Neural progenitor cell (in vitro differentiated cells): ENCODE measurements at regions not wholly inside any gene's neighbourhood (a gene's known extent, or its start where the extent isn't known, plus 50 kb on each side); places are given as distances from the start of the nearest gene placed in this dataset.
A peak's percentile ranks its signal among the peaks of the same experiment; 100 is the strongest.

ENCODE experiments used
- DNase-seq: peaks from one replicate; pipeline ENCODE4 v3.0.0-alpha.2; 2016; ENCODE audit warnings: low spot score
- H2AFZ ChIP-seq: fragments of 200-600 bp; sonication (generic); replicated peaks from 2 replicates; pipeline ENCODE4 v1.6.1; 2016; ENCODE audit warnings: antibody characterized with exemption
- H3F3A ChIP-seq: fragments of 200-600 bp; sonication (generic); 2 replicates; pipeline ENCODE4 v1.6.1; 2016; ENCODE audit warnings: antibody characterized with exemption, low read depth
- H3K27ac ChIP-seq: fragments of 200-600 bp; sonication (generic); 2 replicates; pipeline ENCODE4 v1.5.1; 2016; ENCODE audit warnings: mild to moderate bottlenecking
- H3K27me3 ChIP-seq: fragments of 200-600 bp; sonication (generic); 2 replicates; pipeline ENCODE4 v1.6.1; 2016; ENCODE audit warnings: mild to moderate bottlenecking, moderate library complexity
- H3K36me3 ChIP-seq: fragments of 200-600 bp; sonication (generic); 2 replicates; pipeline ENCODE4 v1.5.1; 2016
- H3K4me1 ChIP-seq: fragments of 200-600 bp; sonication (generic); 2 replicates; pipeline ENCODE4 v1.6.1; 2016; ENCODE audit warnings: mixed run types
- H3K4me2 ChIP-seq: fragments of 200-600 bp; sonication (generic); 2 replicates; pipeline ENCODE4 v1.6.1; 2016
- H3K4me3 ChIP-seq: fragments of 200-600 bp; sonication (generic); 2 replicates; pipeline ENCODE4 v1.5.1; 2016
- H3K79me2 ChIP-seq: fragments of 200-600 bp; sonication (generic); 2 replicates; pipeline ENCODE4 v1.6.1; 2016; ENCODE audit warnings: low read depth
- H3K9ac ChIP-seq: fragments of 200-600 bp; sonication (generic); 2 replicates; pipeline ENCODE4 v1.6.1; 2016
- H3K9me3 ChIP-seq: fragments of 200-600 bp; sonication (generic); 2 replicates; pipeline ENCODE4 v1.5.1; 2016; ENCODE audit warnings: low read depth
- H4K20me1 ChIP-seq: fragments of 200-600 bp; sonication (generic); 2 replicates; pipeline ENCODE4 v1.6.1; 2016; ENCODE audit warnings: low read depth
- H3K27ac Mint-ChIP-seq: 3 replicates; pipeline ENCODE4 v1.8.0; 2021; ENCODE audit warnings: mixed read lengths
- H3K27me3 Mint-ChIP-seq: 2 replicates; pipeline ENCODE4 v1.8.0; 2022; ENCODE audit warnings: low read depth, mild to moderate bottlenecking, inconsistent platforms, moderate library complexity, mixed read lengths; ENCODE audit not compliant: insufficient read depth
- H3K36me3 Mint-ChIP-seq: 3 replicates; pipeline ENCODE4 v1.8.0; 2021; ENCODE audit warnings: mixed read lengths
- H3K4me1 Mint-ChIP-seq: 3 replicates; pipeline ENCODE4 v1.8.0; 2021; ENCODE audit warnings: mixed read lengths
- H3K4me3 Mint-ChIP-seq: 3 replicates; pipeline ENCODE4 v1.8.0; 2021; ENCODE audit warnings: mild to moderate bottlenecking, moderate library complexity, mixed read lengths
- H3K9me3 Mint-ChIP-seq: 3 replicates; pipeline ENCODE4 v1.8.0; 2020; ENCODE audit warnings: mixed read lengths
- EZH2 ChIP-seq: fragments of 200-600 bp; sonication (generic); IDR thresholded peaks from 2 replicates; pipeline ENCODE4 v1.6.1; 2017; ENCODE audit warnings: antibody characterized with exemption, mild to moderate bottlenecking, moderate library complexity
- EZH2phosphoT487 ChIP-seq: fragments of 200-600 bp; sonication (generic); IDR thresholded peaks from 2 replicates; pipeline ENCODE4 v1.6.1; 2017; ENCODE audit warnings: antibody characterized with exemption
- TF ChIP-seq, protein P1 (sequence below): fragments of 200-600 bp; sonication (generic); IDR thresholded peaks from 2 replicates; pipeline ENCODE4 v1.5.1; 2017; ENCODE audit warnings: antibody characterized with exemption, mild to moderate bottlenecking

- no peaks in the 10 kb centered on the region for H3K9me3 ChIP-seq
- H3K4me3 Mint-ChIP-seq, result no peak overlapping the region
- no peaks in the 10 kb centered on the region for H3K79me2 ChIP-seq
- no peaks in the 10 kb centered on the region for H3K36me3 ChIP-seq
- no peak overlapping the region for H3K27ac ChIP-seq
- H3K27me3 Mint-ChIP-seq, result peaks cover 3% of the 10 kb centered on the region
- H3K4me2 ChIP-seq, result no peak overlapping the region
- no peak overlapping the region for H3K27ac Mint-ChIP-seq
- H2AFZ ChIP-seq, result no peak overlapping the region
- H3K4me1 Mint-ChIP-seq, result peaks cover 11% of the 10 kb centered on the region
- H3K9me3 Mint-ChIP-seq, result peaks cover 7% of the 10 kb centered on the region
- TF ChIP-seq EZH2 (no peak), EZH2phosphoT487 (no peak)
- TF ChIP-seq, protein P1, sequence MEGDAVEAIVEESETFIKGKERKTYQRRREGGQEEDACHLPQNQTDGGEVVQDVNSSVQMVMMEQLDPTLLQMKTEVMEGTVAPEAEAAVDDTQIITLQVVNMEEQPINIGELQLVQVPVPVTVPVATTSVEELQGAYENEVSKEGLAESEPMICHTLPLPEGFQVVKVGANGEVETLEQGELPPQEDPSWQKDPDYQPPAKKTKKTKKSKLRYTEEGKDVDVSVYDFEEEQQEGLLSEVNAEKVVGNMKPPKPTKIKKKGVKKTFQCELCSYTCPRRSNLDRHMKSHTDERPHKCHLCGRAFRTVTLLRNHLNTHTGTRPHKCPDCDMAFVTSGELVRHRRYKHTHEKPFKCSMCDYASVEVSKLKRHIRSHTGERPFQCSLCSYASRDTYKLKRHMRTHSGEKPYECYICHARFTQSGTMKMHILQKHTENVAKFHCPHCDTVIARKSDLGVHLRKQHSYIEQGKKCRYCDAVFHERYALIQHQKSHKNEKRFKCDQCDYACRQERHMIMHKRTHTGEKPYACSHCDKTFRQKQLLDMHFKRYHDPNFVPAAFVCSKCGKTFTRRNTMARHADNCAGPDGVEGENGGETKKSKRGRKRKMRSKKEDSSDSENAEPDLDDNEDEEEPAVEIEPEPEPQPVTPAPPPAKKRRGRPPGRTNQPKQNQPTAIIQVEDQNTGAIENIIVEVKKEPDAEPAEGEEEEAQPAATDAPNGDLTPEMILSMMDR, result no peak
- H3K4me3 ChIP-seq, result no peak overlapping the region
- H3K4me1 ChIP-seq, result peaks cover 14% of the 10 kb centered on the region
- H3K27me3 ChIP-seq, result no peaks in the 10 kb centered on the region
- no peaks in the 10 kb centered on the region for H3F3A ChIP-seq
- no peaks in the 10 kb centered on the region for H3K36me3 Mint-ChIP-seq
- peak; percentile 23 for DNase-seq
- H4K20me1 ChIP-seq, result no peaks in the 10 kb centered on the region
- no peak overlapping the region for H3K9ac ChIP-seq
These were observed 94.6 kb upstream of the CD82 start for GRCh38 chr11:44470854-44471253.

DNA sequence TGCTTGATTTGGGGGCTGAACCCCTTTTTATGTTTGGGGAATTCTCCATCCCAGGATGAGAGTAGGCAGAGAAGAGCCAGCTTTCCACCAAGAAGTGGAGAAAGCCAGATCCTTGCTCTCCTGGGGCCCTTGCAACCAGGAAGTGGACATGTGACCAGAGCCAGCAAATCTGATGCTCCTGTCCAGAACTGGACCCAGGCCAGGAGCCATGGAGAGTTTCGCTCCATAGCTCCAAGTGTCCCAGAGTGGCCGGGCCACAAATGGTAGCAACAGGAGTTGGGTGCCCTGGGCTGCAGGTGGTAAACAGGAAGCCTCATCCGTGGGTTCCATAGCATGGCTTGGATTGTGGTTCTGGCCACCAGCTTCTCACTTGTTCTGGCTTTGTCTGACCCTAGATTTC is 93.9 kb upstream of the CD82 start:
- no peak overlapping the region for H3K9ac ChIP-seq
- Mint-ChIP-seq H3K36me3 (no peaks in the 10 kb centered on the region), H3K27me3 (peaks cover 5% of the 10 kb centered on the region), H3K27ac (no peak overlapping the region), H3K4me1 (peaks cover 7% of the 10 kb centered on the region), H3K4me3 (no peak overlapping the region), H3K9me3 (peaks cover 2% of the 10 kb centered on the region)
- H3K9me3 ChIP-seq, result no peaks in the 10 kb centered on the region
- H3K27me3 ChIP-seq, result no peaks in the 10 kb centered on the region
- no peak overlapping the region for H3K4me3 ChIP-seq
- no peak for DNase-seq
- no peak overlapping the region for H2AFZ ChIP-seq
- H4K20me1 ChIP-seq, result no peaks in the 10 kb centered on the region
- TF ChIP-seq EZH2phosphoT487 (no peak), EZH2 (no peak)
- H3F3A ChIP-seq, result no peaks in the 10 kb centered on the region
- peaks cover 14% of the 10 kb centered on the region for H3K4me1 ChIP-seq
- no peak overlapping the region for H3K27ac ChIP-seq
- no peaks in the 10 kb centered on the region for H3K79me2 ChIP-seq
- no peak overlapping the region for H3K4me2 ChIP-seq
- no peaks in the 10 kb centered on the region for H3K36me3 ChIP-seq

GRCh38 chr11:44472916-44473315 is 92.5 kb upstream of the CD82 start:
- Histone ChIP-seq H3K4me1 (peaks cover 2% of the 10 kb centered on the region), H3F3A (no peaks in the 10 kb centered on the region), H3K36me3 (no peaks in the 10 kb centered on the region), H3K9me3 (no peaks in the 10 kb centered on the region), H2AFZ (no peak overlapping the region), H3K4me3 (no peak overlapping the region), H3K27ac (no peak overlapping the region), H4K20me1 (no peaks in the 10 kb centered on the region), H3K79me2 (no peaks in the 10 kb centered on the region), H3K9ac (no peak overlapping the region), H3K4me2 (no peak overlapping the region), H3K27me3 (no peaks in the 10 kb centered on the region)
- no peak overlapping the region for H3K4me3 Mint-ChIP-seq
- H3K27me3 Mint-ChIP-seq, result peaks cover 5% of the 10 kb centered on the region
- TF ChIP-seq, protein P1, result no peak
- TF ChIP-seq EZH2phosphoT487, result no peak
- no peak for TF ChIP-seq EZH2
- peaks cover 1% of the 10 kb centered on the region for H3K4me1 Mint-ChIP-seq
- H3K27ac Mint-ChIP-seq, result no peak overlapping the region
- peaks cover 3% of the 10 kb centered on the region for H3K9me3 Mint-ChIP-seq
- no peak for DNase-seq
- no peaks in the 10 kb centered on the region for H3K36me3 Mint-ChIP-seq

DNA sequence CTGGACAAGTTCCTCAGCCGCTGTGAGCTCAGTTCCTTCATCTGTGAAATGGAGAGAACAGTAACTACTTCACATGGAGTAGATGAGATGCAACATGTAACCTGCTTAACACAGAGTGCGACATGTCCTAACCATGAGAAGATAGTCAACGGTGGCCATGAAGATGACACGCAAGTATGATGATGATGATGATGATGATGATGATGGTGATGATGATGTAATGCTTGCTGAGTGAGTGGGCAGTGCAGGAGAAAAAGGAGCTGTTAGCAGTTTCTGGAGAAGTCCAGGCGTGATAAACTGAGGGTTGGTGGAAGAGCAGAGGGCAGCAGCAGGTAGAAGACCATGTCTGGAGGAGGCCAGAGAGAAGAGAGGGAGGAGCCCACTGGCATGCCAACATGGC is 90.8 kb upstream of the CD82 start:
- no peaks in the 10 kb centered on the region for H3F3A ChIP-seq
- H3K27me3 ChIP-seq, result no peaks in the 10 kb centered on the region
- no peaks in the 10 kb centered on the region for H3K4me1 ChIP-seq
- no peak overlapping the region for H3K4me3 Mint-ChIP-seq
- no peaks in the 10 kb centered on the region for H3K36me3 ChIP-seq
- no peaks in the 10 kb centered on the region for H3K36me3 Mint-ChIP-seq
- H3K9ac ChIP-seq, result no peak overlapping the region
- H3K4me1 Mint-ChIP-seq, result no peaks in the 10 kb centered on the region
- TF ChIP-seq, protein P1, result no peak
- TF ChIP-seq EZH2 (no peak), EZH2phosphoT487 (no peak)
- peaks cover 5% of the 10 kb centered on the region for H3K27me3 Mint-ChIP-seq
- no peak overlapping the region for H2AFZ ChIP-seq
- no peak overlapping the region for H3K4me2 ChIP-seq
- H3K9me3 Mint-ChIP-seq, result peaks cover 9% of the 10 kb centered on the region
- no peaks in the 10 kb centered on the region for H3K79me2 ChIP-seq
- no peak overlapping the region for H3K27ac ChIP-seq
- no peak overlapping the region for H3K4me3 ChIP-seq
- no peak for DNase-seq
- H4K20me1 ChIP-seq, result no peaks in the 10 kb centered on the region
- no peak overlapping the region for H3K27ac Mint-ChIP-seq
- H3K9me3 ChIP-seq, result no peaks in the 10 kb centered on the region
